Hepatocyte (in vitro differentiated cells): ENCODE measurements at regions not wholly inside any gene's neighbourhood (a gene's known extent, or its start where the extent isn't known, plus 50 kb on each side); places are given as distances from the start of the nearest gene placed in this dataset.

Source experiments
- CTCF ChIP-seq: fragments of 200-600 bp; sonication (generic); IDR thresholded peaks from 2 replicates; pipeline ENCODE4 v1.5.1; 2016; ENCODE audit warnings: antibody characterized with exemption, mild to moderate bottlenecking; ENCODE audit not compliant: poor library complexity
- EZH2 ChIP-seq: fragments of 200-600 bp; sonication (generic); IDR thresholded peaks from 2 replicates; pipeline ENCODE4 v1.6.1; 2016; ENCODE audit warnings: antibody characterized with exemption, mild to moderate bottlenecking, borderline replicate concordance
- EZH2phosphoT487 ChIP-seq: fragments of 200-600 bp; sonication (generic); IDR thresholded peaks from one replicate; pipeline ENCODE4 v1.6.1; 2018; ENCODE audit warnings: antibody characterized with exemption, mild to moderate bottlenecking, low read depth, moderate library complexity; ENCODE audit not compliant: unreplicated experiment, severe bottlenecking

DNA sequence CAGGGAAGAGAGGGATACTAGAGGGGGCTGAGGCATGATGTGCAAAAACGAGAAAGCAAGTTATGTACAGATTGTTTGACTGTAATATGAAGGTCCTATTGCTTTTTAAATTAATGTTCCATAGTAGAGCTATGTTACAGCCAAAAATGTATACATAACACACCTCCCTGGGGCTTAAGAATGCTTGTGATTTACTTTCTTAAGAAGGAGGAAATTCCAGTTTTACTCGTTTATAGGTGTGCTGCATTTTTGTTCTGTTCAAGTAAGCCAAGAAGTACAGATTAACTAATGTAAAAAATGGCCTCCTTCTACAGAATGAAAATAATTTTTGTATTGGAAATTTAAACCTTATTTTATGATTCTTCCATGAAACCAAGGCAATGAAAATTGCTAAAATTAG lies 614.4 kb upstream of the NR3C2 start:
- no peak for TF ChIP-seq CTCF
- no peak for TF ChIP-seq EZH2
- no peak for TF ChIP-seq EZH2phosphoT487
